Peyer's patch (tissue), 4 donors: ENCODE measurements at regions not wholly inside any gene's neighbourhood (a gene's known extent, or its start where the extent isn't known, plus 50 kb on each side); places are given as distances from the start of the nearest gene placed in this dataset.

Experiments used
- DNase-seq, 3 donors: peaks; one replicate each; pipeline ENCODE4 v3.0.0-alpha.2; 2017 to 2019
- H3K27ac ChIP-seq, 4 donors: fragments of 200-600 bp; sonication (generic); one replicate each; pipeline ENCODE4 v1.5.1; 2016 to 2019
- H3K27me3 ChIP-seq, 2 donors: fragments of 200-600 bp; sonication (generic); one replicate each; pipeline ENCODE4 v1.5.1; 2019
- H3K36me3 ChIP-seq, 3 donors: fragments of 200-600 bp; sonication (generic); one replicate each; pipeline ENCODE4 v1.5.1; 2016 to 2019
- H3K4me1 ChIP-seq, 4 donors: fragments of 200-600 bp; sonication (generic); one replicate each; pipeline ENCODE4 v1.5.1; 2016 to 2019
- H3K4me3 ChIP-seq, 4 donors: fragments of 200-600 bp; sonication (generic); 1 replicate in 3 of 4; 2 replicates in 1 of 4; pipeline ENCODE4 v1.5.1; 2016 to 2019; ENCODE audit warnings: mild to moderate bottlenecking in 1 of 4
- H3K9me3 ChIP-seq, 4 donors: fragments of 200-600 bp; sonication (generic); one replicate each; pipeline ENCODE4 v1.5.1; 2016 to 2019; ENCODE audit warnings: mild to moderate bottlenecking in 1 of 4
- POLR2A ChIP-seq, 2 donors: fragments of 450-650 bp; IDR thresholded peaks; one replicate each; pipeline ENCODE4 v1.5.1; 2017; ENCODE audit warnings: antibody characterized with exemption in 2 of 2, mild to moderate bottlenecking in 2 of 2, moderate library complexity in 2 of 2
- TF ChIP-seq, protein P1 (sequence below), 6 experiments: fragments of 450-650 bp in 4 of 6; fragments of 200-600 bp in 2 of 6; sonication (generic) in 1 of 6; IDR thresholded peaks; one replicate each; pipeline ENCODE4 v1.5.1; 2017 to 2019; ENCODE audit warnings: antibody characterized with exemption in 6 of 6, mild to moderate bottlenecking in 3 of 6, moderate library complexity in 1 of 6

GRCh38 chr10:111151595-111152307 is 74.9 kb downstream of the ADRA2A start:
- H3K27ac ChIP-seq, result no peak overlapping the region
- H3K9me3 ChIP-seq, result no peaks in the 10 kb centered on the region
- no peaks in the 10 kb centered on the region for H3K4me1 ChIP-seq
- no peaks in the 10 kb centered on the region for H3K27me3 ChIP-seq
- no peak for DNase-seq
- H3K36me3 ChIP-seq, result no peaks in the 10 kb centered on the region
- H3K4me3 ChIP-seq, result no peak overlapping the region
- no peak for TF ChIP-seq POLR2A (IDR thresholded peaks at IDR 0.05)
- TF ChIP-seq, protein P1, sequence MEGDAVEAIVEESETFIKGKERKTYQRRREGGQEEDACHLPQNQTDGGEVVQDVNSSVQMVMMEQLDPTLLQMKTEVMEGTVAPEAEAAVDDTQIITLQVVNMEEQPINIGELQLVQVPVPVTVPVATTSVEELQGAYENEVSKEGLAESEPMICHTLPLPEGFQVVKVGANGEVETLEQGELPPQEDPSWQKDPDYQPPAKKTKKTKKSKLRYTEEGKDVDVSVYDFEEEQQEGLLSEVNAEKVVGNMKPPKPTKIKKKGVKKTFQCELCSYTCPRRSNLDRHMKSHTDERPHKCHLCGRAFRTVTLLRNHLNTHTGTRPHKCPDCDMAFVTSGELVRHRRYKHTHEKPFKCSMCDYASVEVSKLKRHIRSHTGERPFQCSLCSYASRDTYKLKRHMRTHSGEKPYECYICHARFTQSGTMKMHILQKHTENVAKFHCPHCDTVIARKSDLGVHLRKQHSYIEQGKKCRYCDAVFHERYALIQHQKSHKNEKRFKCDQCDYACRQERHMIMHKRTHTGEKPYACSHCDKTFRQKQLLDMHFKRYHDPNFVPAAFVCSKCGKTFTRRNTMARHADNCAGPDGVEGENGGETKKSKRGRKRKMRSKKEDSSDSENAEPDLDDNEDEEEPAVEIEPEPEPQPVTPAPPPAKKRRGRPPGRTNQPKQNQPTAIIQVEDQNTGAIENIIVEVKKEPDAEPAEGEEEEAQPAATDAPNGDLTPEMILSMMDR (IDR thresholded peaks at IDR 0.05), result no peak

DNA sequence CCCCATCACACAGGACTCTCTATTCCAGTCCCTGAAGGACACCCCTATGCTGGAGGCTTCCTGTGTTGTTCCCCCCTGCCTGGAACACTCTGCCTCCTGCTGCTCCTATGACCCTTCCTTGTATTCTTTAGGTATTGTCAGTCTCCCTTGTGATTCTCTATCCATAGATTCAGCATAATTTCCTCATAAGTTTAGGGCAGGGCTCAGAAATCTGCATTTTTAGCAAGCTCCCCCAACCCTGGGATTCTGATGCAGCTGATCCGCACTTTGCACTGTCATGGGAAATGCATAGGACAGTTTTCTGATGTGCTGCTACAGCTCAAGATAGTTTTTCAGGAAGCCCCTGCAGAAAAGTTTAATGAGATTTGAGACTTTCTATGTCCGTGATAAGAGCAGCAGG is 79.9 kb downstream of the ADRA2A start:
- TF ChIP-seq POLR2A (IDR thresholded peaks at IDR 0.05), result no peak
- TF ChIP-seq, protein P1 (IDR thresholded peaks at IDR 0.05), result no peak
- no peaks in the 10 kb centered on the region for H3K27me3 ChIP-seq
- no peak for DNase-seq

DNA sequence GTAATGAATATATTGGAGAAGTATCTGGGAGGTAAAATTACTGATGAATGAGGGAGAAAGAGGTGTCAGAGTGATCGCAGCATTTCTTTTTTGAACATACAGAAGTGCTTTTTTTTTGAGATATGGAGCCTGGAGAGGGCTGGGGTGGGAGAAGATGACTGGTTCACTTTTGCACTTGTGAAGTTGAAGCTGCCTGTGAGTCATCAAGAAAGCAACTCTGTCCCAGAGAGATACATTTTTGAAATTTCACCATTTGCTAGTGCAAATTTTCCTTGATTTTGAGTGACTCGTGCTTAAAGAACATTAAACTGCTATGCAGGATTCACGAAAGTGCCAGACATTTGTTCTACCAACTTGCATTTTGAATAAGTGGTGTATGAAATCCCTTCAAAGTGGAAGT is 81.8 kb downstream of the ADRA2A start:
- Histone ChIP-seq H3K36me3 (no peaks in the 10 kb centered on the region), H3K27me3 (no peaks in the 10 kb centered on the region), H3K4me3 (no peak overlapping the region), H3K9me3 (no peaks in the 10 kb centered on the region), H3K27ac (no peak overlapping the region), H3K4me1 (no peaks in the 10 kb centered on the region)
- DNase-seq, result no peak
- TF ChIP-seq POLR2A (IDR thresholded peaks at IDR 0.05), result no peak
- TF ChIP-seq, protein P1 (IDR thresholded peaks at IDR 0.05), result no peak

More for the DNA sequence above, 79.9 kb downstream of the ADRA2A start:
- no peaks in the 10 kb centered on the region for H3K36me3 ChIP-seq
- H3K4me1 ChIP-seq, result no peaks in the 10 kb centered on the region
- H3K27ac ChIP-seq, result no peak overlapping the region
- H3K4me3 ChIP-seq, result no peak overlapping the region
- H3K9me3 ChIP-seq, result no peaks in the 10 kb centered on the region

- TF ChIP-seq POLR2A (IDR thresholded peaks at IDR 0.05), result no peak
- TF ChIP-seq, protein P1 (IDR thresholded peaks at IDR 0.05), result no peak
- no peaks in the 10 kb centered on the region for H3K36me3 ChIP-seq
- no peaks in the 10 kb centered on the region for H3K27me3 ChIP-seq
- DNase-seq, result no peak
- no peak overlapping the region for H3K4me3 ChIP-seq
- no peaks in the 10 kb centered on the region for H3K9me3 ChIP-seq
- H3K4me1 ChIP-seq, result no peaks in the 10 kb centered on the region
- H3K27ac ChIP-seq, result no peak overlapping the region
These were observed 84.5 kb downstream of the ADRA2A start for GRCh38 chr10:111161109-111161874.

DNA sequence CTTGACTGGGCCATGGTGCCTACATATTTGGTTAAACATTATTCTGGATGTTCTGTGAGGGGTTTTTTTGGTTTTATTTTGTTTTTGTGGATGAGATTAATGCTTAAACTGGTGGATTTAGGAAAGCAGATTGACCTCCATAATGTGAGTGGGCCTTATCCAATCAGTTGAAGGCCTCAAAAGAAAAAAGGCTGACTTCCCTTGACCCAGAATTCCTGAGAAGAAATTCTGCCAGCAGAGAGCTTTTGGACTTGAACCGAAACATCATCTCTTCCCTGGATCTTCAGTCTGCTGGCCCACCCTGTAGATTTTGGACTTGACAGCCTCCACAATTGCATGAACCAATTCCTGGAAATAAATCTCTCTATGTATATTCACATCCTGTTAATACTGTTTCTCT is 94.4 kb downstream of the ADRA2A start:
- TF ChIP-seq POLR2A (IDR thresholded peaks at IDR 0.05), result no peak
- TF ChIP-seq, protein P1 (IDR thresholded peaks at IDR 0.05), result no peak
- no peak for DNase-seq
- Histone ChIP-seq H3K27me3 (no peaks in the 10 kb centered on the region), H3K36me3 (no peaks in the 10 kb centered on the region), H3K27ac (no peak overlapping the region), H3K4me3 (no peak overlapping the region), H3K4me1 (no peaks in the 10 kb centered on the region), H3K9me3 (no peaks in the 10 kb centered on the region)
